Bronchial epithelial cell (primary cell): ENCODE measurements at regions not wholly inside any gene's neighbourhood (a gene's known extent, or its start where the extent isn't known, plus 50 kb on each side); places are given as distances from the start of the nearest gene placed in this dataset.
"Not testable (repeated sequence)": the region's sequence is repeated elsewhere in the genome, so short reads cannot be mapped to it uniquely, and the experiment has no call there.

ENCODE experiments used
- DNase-seq: peaks from one replicate; pipeline ENCODE4 v3.0.0-alpha.2; 2010; ENCODE audit warnings: low read depth
- FAIRE-seq: peaks from 2 replicates; lab custom pipeline; 2011; peaks lifted over from hg19 to GRCh38; lab: Jason Lieb, UNC
- H3K27me3 ChIP-seq: 2 replicates; pipeline ENCODE4 v1.5.1; 2011; ENCODE audit warnings: low read length; ENCODE audit not compliant: control insufficient read depth, insufficient read depth
- H3K36me3 ChIP-seq: 2 replicates; pipeline ENCODE4 v1.5.1; 2011; ENCODE audit warnings: low read length; ENCODE audit not compliant: control insufficient read depth, insufficient read depth
- H3K4me3 ChIP-seq: 2 replicates; pipeline ENCODE4 v1.5.1; 2011; ENCODE audit warnings: mild to moderate bottlenecking, low read depth, low read length, control low read depth
- TF ChIP-seq, protein P1 (sequence below): IDR thresholded peaks from 2 replicates; pipeline ENCODE4 v1.5.1; 2011; ENCODE audit warnings: mild to moderate bottlenecking, moderate library complexity, low read length, control low read depth, inconsistent platforms; ENCODE audit not compliant: insufficient read depth, severe bottlenecking

DNA sequence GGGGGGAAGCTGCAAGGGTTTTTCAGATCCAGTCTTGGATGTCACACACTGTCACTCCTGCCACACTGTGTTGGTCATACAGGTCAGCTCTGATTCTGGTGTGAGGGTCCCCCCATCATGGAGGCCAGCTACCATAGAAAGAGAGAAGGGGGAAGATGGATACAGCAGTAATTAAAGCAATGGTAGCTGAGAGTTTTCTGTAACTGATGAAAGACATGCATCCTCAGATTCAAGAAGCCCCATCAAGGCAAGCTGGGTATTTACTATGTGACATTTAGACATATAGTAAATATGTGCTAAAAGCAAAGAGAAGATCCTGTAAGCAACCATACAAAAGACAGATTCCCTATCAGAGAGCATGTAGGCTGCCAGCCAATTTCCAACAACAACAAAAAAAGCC is 110.9 kb upstream of the COL5A1 start:
- TF ChIP-seq, protein P1, sequence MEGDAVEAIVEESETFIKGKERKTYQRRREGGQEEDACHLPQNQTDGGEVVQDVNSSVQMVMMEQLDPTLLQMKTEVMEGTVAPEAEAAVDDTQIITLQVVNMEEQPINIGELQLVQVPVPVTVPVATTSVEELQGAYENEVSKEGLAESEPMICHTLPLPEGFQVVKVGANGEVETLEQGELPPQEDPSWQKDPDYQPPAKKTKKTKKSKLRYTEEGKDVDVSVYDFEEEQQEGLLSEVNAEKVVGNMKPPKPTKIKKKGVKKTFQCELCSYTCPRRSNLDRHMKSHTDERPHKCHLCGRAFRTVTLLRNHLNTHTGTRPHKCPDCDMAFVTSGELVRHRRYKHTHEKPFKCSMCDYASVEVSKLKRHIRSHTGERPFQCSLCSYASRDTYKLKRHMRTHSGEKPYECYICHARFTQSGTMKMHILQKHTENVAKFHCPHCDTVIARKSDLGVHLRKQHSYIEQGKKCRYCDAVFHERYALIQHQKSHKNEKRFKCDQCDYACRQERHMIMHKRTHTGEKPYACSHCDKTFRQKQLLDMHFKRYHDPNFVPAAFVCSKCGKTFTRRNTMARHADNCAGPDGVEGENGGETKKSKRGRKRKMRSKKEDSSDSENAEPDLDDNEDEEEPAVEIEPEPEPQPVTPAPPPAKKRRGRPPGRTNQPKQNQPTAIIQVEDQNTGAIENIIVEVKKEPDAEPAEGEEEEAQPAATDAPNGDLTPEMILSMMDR: no peak
- no peaks in the 10 kb centered on the region for H3K27me3 ChIP-seq
- no peaks in the 10 kb centered on the region for H3K36me3 ChIP-seq
- FAIRE-seq: no peak
- no peak overlapping the region for H3K4me3 ChIP-seq
- no peak for DNase-seq

DNA sequence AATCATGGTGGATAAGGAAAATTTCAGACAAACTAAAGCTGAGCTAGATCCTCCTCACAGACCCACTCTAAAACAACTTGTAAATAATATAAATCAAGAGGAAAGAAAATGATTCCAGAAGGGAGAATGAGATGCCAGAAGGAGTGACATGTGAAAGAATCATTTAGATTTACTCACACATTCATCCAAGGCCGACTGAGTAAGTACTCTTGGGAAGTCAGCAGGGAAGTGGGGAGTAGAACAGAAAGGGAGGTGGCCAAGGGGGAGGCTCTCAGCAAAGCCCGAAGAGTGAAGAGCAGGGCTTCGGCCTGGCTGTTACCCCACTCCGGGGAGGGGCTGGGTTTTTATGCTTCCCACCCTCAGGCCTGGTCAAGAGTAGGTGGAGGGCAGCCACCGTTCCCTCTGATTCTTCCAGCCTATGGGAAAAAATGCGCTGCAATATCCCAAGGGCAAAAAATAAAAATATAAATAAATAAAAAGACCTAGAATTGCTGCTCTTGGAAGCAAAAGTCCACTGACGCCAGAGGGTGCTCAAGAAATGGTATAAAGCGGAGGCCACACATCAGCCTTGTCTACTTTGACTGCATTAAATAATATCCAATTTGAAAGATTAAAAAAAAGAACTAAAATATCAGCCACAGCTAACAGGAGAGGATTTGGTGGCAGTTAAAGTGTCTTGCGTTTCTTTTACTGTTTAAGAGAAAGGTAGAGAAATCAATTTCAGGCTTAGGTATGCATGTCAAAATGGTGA is 110.2 kb upstream of the COL5A1 start:
- TF ChIP-seq, protein P1: no peak
- DNase-seq: no peak
- no peaks in the 10 kb centered on the region for H3K27me3 ChIP-seq
- FAIRE-seq: no peak
- H3K4me3 ChIP-seq: no peak overlapping the region
- H3K36me3 ChIP-seq: no peaks in the 10 kb centered on the region

DNA sequence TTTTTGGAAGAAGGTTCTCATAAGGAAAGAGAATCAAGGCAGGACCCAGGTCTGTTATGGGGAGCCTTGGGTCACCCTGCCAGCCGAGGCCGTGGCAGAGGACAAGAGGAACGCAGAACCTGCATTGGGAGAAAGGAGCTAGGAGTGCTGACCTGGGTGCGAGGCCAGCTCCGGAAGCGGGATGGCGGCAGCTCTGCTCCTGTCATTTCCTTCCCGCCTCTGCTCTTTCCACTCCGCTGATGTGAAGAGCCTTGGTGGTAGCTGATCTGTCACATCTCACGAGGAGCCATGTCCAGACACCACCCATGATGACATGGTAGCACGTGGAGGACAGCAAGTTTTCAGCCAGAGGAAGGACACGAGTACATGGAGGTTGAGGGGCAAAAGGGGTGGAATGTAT is 109.5 kb upstream of the COL5A1 start:
- TF ChIP-seq, protein P1: no peak
- DNase-seq (no peak), FAIRE-seq (no peak)
- Histone ChIP-seq H3K27me3 (no peaks in the 10 kb centered on the region), H3K36me3 (no peaks in the 10 kb centered on the region), H3K4me3 (no peak overlapping the region)

DNA sequence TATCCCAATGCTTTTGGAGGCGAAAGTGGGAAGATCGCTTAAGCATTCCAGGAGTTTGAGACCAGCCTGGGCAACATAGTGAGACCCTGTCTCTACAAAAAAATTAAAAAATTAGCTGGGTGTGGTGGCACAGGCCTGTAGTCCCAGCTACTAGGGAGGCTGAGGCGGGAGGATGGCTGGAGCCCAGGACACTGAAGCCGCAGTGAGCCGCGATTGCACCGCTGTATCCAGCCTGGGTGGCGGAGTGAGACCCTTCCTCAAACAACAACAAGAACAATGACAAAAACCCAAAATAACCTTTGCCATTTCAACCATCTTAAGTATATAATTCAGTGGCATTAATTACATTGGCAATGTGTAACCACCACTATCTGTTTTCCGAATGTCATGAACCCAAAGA is 108.9 kb upstream of the COL5A1 start:
- H3K36me3 ChIP-seq, DNase-seq, H3K4me3 ChIP-seq, FAIRE-seq, H3K27me3 ChIP-seq: not testable (repeated sequence)

DNA sequence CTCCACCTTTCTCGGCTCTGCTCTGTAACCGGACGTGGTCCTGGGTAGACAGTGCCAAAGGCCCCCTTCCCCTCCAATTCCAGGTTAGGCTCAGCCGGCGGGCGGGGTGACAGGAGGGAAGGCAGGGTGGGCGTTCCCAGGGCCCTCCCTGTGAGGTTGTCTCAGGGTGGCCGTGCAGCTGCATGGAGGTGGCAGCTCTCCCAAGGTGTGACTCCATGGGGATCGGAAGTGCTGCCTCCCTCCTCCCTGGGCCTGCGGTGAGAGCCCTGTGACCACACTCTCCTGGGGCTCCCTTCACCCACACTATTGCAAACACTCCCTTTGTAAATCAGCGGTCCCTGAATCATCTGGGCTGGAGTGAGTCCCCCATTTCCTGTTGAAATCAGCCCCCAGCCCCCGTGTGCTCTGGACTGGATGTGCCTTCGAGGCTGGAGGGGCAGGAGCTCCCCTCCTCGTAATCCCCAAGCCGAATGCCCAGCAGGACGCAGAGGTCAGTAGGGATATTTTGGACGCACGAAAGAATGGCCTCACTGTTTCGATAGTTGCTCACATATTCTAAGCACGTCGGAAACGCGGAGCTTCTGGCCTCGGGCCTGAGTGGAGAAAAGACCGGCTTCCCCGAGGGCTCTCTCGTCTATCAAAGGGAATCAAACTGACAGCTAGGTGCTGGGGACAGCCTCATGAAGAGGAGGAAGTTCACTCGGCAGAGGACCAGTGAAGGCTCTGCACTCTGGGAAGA is 107.6 kb upstream of the COL5A1 start:
- no peaks in the 10 kb centered on the region for H3K27me3 ChIP-seq
- TF ChIP-seq, protein P1: no peak
- FAIRE-seq (no peak), DNase-seq (no peak)
- no peak overlapping the region for H3K4me3 ChIP-seq
- no peaks in the 10 kb centered on the region for H3K36me3 ChIP-seq

DNA sequence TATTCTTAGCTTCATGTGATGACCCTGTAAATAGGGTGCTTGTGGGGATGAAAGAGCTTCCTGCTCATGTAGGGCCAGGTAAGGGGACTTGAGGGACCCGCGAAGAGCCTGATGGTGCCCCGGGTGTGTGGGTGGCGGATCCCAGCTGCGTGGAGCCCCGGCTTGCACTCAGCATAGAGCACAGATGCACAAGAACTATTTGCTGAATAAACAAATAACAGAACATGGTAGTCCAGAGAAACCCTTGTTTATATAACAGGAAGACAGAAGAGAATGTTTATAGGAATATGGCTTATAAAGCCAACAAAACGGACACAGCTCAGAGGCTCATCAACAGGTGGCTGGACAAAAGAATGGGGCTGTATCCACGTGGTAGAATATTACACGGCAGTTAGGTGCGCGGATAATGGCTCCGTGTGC is 106.9 kb upstream of the COL5A1 start:
- FAIRE-seq: no peak
- TF ChIP-seq, protein P1: no peak
- no peaks in the 10 kb centered on the region for H3K27me3 ChIP-seq
- H3K4me3 ChIP-seq: no peak overlapping the region
- DNase-seq: no peak
- no peaks in the 10 kb centered on the region for H3K36me3 ChIP-seq
